Cardiac fibroblast (primary cell): ENCODE measurements at regions not wholly inside any gene's neighbourhood (a gene's known extent, or its start where the extent isn't known, plus 50 kb on each side); places are given as distances from the start of the nearest gene placed in this dataset.
A peak's percentile ranks its signal among the peaks of the same experiment; 100 is the strongest.

Experiments used
- DNase-seq, 2 donors: peaks; one replicate each; pipeline versions ENCODE4 v3.0.0 to v3.0.0-alpha.2; 2010; ENCODE audit warnings: low read depth in 2 of 2
- H3K4me3 ChIP-seq, 2 donors: replicated peaks in 1 of 2; 1 replicate in 1 of 2; 2 replicates in 1 of 2; pipeline ENCODE4 v1.5.1; 2011; ENCODE audit warnings: low read depth in 2 of 2, low read length in 2 of 2, mild to moderate bottlenecking in 2 of 2, moderate library complexity in 1 of 2
- TF ChIP-seq, protein P1 (sequence below): IDR thresholded peaks from one replicate; pipeline ENCODE4 v1.5.1; 2011; ENCODE audit warnings: low read depth, mild to moderate bottlenecking, low read length, inconsistent platforms

DNA sequence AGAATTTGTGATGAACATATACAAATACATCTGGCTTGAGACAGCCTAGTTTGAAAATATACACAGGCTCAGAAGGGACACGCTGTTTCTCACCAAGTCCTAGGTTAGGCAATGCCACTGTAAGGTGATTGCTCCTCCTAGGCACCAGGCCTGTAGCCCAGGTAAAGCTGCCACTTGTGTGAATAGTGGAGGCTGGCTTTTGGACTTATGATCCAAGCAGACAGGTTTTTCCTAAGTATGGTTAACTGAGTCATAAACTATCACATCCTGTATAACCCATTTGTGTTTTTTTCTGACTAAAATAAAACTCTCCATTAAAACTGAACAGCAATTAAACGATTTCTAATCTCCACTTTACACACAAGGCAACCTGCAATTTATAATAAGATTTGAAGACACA is 81.0 kb downstream of the SEMA4F start:
- H3K4me3 ChIP-seq, result no peak overlapping the region
- peak in 1 of 2 donors; percentile 27 for DNase-seq
- TF ChIP-seq, protein P1, sequence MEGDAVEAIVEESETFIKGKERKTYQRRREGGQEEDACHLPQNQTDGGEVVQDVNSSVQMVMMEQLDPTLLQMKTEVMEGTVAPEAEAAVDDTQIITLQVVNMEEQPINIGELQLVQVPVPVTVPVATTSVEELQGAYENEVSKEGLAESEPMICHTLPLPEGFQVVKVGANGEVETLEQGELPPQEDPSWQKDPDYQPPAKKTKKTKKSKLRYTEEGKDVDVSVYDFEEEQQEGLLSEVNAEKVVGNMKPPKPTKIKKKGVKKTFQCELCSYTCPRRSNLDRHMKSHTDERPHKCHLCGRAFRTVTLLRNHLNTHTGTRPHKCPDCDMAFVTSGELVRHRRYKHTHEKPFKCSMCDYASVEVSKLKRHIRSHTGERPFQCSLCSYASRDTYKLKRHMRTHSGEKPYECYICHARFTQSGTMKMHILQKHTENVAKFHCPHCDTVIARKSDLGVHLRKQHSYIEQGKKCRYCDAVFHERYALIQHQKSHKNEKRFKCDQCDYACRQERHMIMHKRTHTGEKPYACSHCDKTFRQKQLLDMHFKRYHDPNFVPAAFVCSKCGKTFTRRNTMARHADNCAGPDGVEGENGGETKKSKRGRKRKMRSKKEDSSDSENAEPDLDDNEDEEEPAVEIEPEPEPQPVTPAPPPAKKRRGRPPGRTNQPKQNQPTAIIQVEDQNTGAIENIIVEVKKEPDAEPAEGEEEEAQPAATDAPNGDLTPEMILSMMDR, result no peak

DNA sequence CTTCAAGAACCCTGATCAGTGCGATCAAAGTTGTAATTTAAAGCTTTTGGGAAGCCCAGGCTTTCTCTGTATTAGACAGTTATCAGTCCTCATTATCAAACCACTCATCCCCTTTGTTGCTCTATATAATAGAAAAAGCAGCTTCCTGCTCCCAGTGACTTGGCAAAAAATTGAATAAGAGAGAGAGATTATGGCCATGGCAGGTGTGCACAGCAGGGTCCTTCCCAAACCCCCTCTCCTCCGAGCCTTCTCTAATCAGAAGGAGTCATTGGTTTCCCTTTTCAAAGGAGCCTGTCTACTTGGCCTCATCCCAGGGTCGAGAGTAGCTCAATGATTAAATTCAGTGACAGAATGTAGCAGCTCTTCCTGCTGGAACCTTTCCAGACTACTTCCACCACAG is 81.5 kb downstream of the SEMA4F start:
- H3K4me3 ChIP-seq, result no peak overlapping the region
- TF ChIP-seq, protein P1, result no peak
- no peak for DNase-seq

DNA sequence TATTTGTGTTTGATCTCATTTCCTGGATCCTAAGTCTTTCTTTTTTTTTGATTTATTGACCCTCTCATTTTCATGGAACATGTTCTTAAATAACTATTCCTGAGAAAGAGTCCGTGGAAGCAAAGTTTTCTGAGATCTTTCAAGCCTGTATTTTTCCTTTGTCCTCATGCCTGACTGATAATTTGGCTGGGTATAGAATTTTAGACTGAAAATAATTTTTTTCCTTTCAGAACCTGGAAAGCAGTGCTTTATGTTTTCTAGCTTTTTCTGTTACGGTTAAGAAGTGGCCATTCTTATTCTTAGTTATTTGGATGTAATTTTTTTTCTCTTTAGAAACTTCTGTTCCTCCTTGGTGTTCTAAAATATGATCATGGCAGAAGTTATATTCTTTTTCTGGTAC is 82.5 kb downstream of the SEMA4F start:
- TF ChIP-seq, protein P1, result no peak
- no peak overlapping the region for H3K4me3 ChIP-seq
- DNase-seq, result no peak

DNA sequence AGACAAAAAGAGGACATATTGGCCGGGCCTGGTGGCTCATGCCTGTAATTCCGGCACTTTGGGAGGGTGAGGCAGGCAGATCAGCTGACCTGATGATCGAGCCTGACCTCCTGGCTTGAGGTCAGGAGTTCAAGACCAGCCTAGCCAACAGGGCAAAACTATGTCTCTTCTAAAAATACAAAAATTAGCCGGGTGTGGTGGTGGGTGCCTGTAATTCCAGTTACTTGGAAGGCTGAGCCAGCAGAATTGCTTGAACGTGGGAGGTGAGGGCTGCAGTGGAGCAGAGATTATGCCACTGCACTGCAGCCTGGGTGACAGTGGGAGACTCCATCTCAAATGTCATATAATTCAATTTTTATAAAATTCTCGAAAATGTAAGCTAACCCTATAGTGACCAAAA is 84.5 kb downstream of the SEMA4F start:
- DNase-seq, result no peak
- TF ChIP-seq, protein P1, result no peak
- H3K4me3 ChIP-seq, result no peak overlapping the region

DNA sequence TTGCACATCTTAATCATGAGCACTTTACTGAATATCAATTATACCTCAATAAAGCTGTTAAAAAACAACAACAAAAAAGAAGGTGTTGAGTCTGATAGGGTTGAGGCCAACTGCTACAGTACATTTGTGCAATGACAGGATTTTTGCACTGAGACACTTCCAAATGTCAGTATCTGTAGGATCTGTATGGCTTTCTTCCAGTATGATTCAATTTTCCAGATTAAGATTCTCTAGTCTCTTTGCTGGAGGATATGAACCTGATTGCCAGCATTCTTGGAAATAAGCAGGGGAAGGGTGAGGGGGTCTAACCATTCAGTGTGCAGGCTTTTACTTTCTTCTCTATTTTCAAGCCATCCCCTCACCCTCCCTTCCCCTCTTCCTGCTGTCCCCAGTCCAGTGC is 85.1 kb downstream of the SEMA4F start:
- no peak for DNase-seq
- H3K4me3 ChIP-seq, result no peak overlapping the region
- TF ChIP-seq, protein P1, result no peak

DNA sequence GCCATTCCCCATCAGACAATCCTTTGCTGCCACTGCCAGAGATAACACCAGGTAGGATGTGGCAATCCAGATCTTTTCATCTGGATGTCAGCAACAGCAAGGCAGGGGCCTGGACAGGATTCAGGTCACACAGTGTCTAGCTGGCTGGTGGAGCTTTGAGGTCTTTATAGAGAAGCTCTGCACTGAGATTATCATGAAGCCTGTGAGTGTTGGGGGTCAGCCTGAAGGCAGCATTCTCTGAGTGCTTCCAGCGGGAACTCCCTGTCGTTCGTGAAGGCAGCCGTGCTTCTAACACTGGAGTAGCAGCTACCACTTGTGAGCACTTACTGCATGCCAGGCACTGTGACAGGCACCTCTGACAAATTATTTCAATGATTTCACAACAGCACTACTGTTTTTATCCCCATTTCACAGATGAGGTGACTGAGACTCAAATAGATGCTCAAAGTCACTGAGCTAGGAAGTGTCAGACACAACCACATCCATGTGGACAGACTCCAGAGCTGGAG is 85.7 kb downstream of the SEMA4F start:
- no peak for DNase-seq

DNA sequence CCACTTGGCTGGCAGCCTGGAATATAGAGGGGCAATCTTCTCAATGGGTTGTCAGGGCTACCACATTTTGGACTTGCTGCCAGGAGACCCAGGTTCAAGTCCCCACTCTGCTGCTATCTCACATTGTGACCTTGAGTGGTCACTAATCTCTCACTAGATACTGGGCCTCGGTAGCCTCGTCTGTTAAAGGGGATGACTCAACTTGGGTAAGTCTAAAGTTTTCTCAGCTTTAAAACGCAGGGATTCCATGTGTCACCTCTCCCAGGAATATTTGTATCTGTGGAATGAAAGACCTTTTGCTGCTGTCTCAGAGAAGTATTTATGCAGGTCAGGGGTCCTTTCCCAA is 86.3 kb downstream of the SEMA4F start:
- TF ChIP-seq, protein P1, result no peak
- no peak for DNase-seq
- no peak overlapping the region for H3K4me3 ChIP-seq

More for the DNA sequence above, 85.7 kb downstream of the SEMA4F start:
- H3K4me3 ChIP-seq, result no peak overlapping the region
- TF ChIP-seq, protein P1, result no peak
